ENCODE measurements at regions not wholly inside any gene's neighbourhood (a gene's known extent, or its start where the extent isn't known, plus 50 kb on each side); places are given as distances from the start of the nearest gene placed in this dataset.
"Not testable (repeated sequence)": the region's sequence is repeated elsewhere in the genome, so short reads cannot be mapped to it uniquely, and the experiment has no call there.

GRCh38 chr10:125407557-125407956 is 247.2 kb upstream of the CTBP2 start:
- H3K27ac ChIP-seq, result no peak overlapping the region
- no peaks in the 10 kb centered on the region for H3K9me3 ChIP-seq (ENCODE audit: low read depth, low read length)
- no peak overlapping the region for H3K4me3 ChIP-seq
- TF ChIP-seq FOXP2 (optimal IDR thresholded peaks at IDR 0.05; ENCODE audit: control extremely low read depth, extremely low read length, insufficient read depth) (no peak), EZH2 (IDR thresholded peaks at IDR 0.05) (no peak), POLR2AphosphoS5 (IDR thresholded peaks at IDR 0.05; ENCODE audit: borderline replicate concordance, low read depth, low read length) (no peak)
- no peak overlapping the region for H3K9ac ChIP-seq (ENCODE audit: insufficient read length)
- no peak for DNase-seq (ENCODE audit: low read depth, low spot score)
- no peaks in the 10 kb centered on the region for H3K36me3 ChIP-seq (ENCODE audit: insufficient read depth, low read length)

GRCh38 chr10:125407000-125407502 is 246.7 kb upstream of the CTBP2 start:
- no peaks in the 10 kb centered on the region for H3K36me3 ChIP-seq (ENCODE audit: insufficient read depth, low read length)
- no peak for DNase-seq (ENCODE audit: low read depth, low spot score)
- H3K9me3 ChIP-seq (ENCODE audit: low read depth, low read length), result no peaks in the 10 kb centered on the region
- no peak overlapping the region for H3K4me3 ChIP-seq
- H3K9ac ChIP-seq (ENCODE audit: insufficient read length), result no peak overlapping the region
- H3K27ac ChIP-seq, result no peak overlapping the region
- no peak for TF ChIP-seq EZH2 (IDR thresholded peaks at IDR 0.05)
- no peak for TF ChIP-seq POLR2AphosphoS5 (IDR thresholded peaks at IDR 0.05; ENCODE audit: borderline replicate concordance, low read depth, low read length)
- no peak for TF ChIP-seq FOXP2 (optimal IDR thresholded peaks at IDR 0.05; ENCODE audit: control extremely low read depth, extremely low read length, insufficient read depth)

- DNase-seq (ENCODE audit: low read depth, low spot score), result not testable (repeated sequence)
These were observed 244.5 kb upstream of the CTBP2 start for GRCh38 chr10:125404902-125405301.

GRCh38 chr10:125401462-125401861 is 241.1 kb upstream of the CTBP2 start:
- Histone ChIP-seq H3K27ac (no peak overlapping the region), H3K9ac (ENCODE audit: insufficient read length) (no peak overlapping the region), H3K4me3 (no peak overlapping the region), H3K9me3 (ENCODE audit: low read depth, low read length) (no peaks in the 10 kb centered on the region), H3K36me3 (ENCODE audit: insufficient read depth, low read length) (no peaks in the 10 kb centered on the region)
- TF ChIP-seq POLR2AphosphoS5 (IDR thresholded peaks at IDR 0.05; ENCODE audit: borderline replicate concordance, low read depth, low read length) (no peak), FOXP2 (optimal IDR thresholded peaks at IDR 0.05; ENCODE audit: control extremely low read depth, extremely low read length, insufficient read depth) (no peak), EZH2 (IDR thresholded peaks at IDR 0.05) (no peak)
- no peak for DNase-seq (ENCODE audit: low read depth, low spot score)

More at GRCh38 chr10:125404902-125405301, 244.5 kb upstream of the CTBP2 start:
- H3K9ac ChIP-seq (ENCODE audit: insufficient read length); H3K4me3 ChIP-seq; H3K9me3 ChIP-seq (ENCODE audit: low read depth, low read length); H3K36me3 ChIP-seq (ENCODE audit: insufficient read depth, low read length); H3K27ac ChIP-seq: not testable (repeated sequence)

GRCh38 chr10:125399289-125399688 is 238.9 kb upstream of the CTBP2 start:
- no peak for DNase-seq (ENCODE audit: low read depth, low spot score)
- TF ChIP-seq EZH2 (IDR thresholded peaks at IDR 0.05) (no peak), FOXP2 (optimal IDR thresholded peaks at IDR 0.05; ENCODE audit: control extremely low read depth, extremely low read length, insufficient read depth) (no peak), POLR2AphosphoS5 (IDR thresholded peaks at IDR 0.05; ENCODE audit: borderline replicate concordance, low read depth, low read length) (no peak)
- Histone ChIP-seq H3K36me3 (ENCODE audit: insufficient read depth, low read length) (no peaks in the 10 kb centered on the region), H3K9ac (ENCODE audit: insufficient read length) (no peak overlapping the region), H3K9me3 (ENCODE audit: low read depth, low read length) (no peaks in the 10 kb centered on the region), H3K4me3 (no peak overlapping the region), H3K27ac (no peak overlapping the region)

- TF ChIP-seq POLR2AphosphoS5 (IDR thresholded peaks at IDR 0.05; ENCODE audit: borderline replicate concordance, low read depth, low read length) (no peak), FOXP2 (optimal IDR thresholded peaks at IDR 0.05; ENCODE audit: control extremely low read depth, extremely low read length, insufficient read depth) (no peak), EZH2 (IDR thresholded peaks at IDR 0.05) (no peak)
These were observed 237.9 kb upstream of the CTBP2 start for GRCh38 chr10:125398270-125398669.

GRCh38 chr10:125397608-125398007 is 237.2 kb upstream of the CTBP2 start:
- no peaks in the 10 kb centered on the region for H3K36me3 ChIP-seq (ENCODE audit: insufficient read depth, low read length)
- no peak for TF ChIP-seq FOXP2 (optimal IDR thresholded peaks at IDR 0.05; ENCODE audit: control extremely low read depth, extremely low read length, insufficient read depth)
- no peak for TF ChIP-seq POLR2AphosphoS5 (IDR thresholded peaks at IDR 0.05; ENCODE audit: borderline replicate concordance, low read depth, low read length)
- TF ChIP-seq EZH2 (IDR thresholded peaks at IDR 0.05), result no peak
- no peak overlapping the region for H3K9ac ChIP-seq (ENCODE audit: insufficient read length)
- no peaks in the 10 kb centered on the region for H3K9me3 ChIP-seq (ENCODE audit: low read depth, low read length)
- no peak for DNase-seq (ENCODE audit: low read depth, low spot score)
- H3K27ac ChIP-seq, result no peak overlapping the region
- no peak overlapping the region for H3K4me3 ChIP-seq

More at GRCh38 chr10:125398270-125398669, 237.9 kb upstream of the CTBP2 start:
- no peak for DNase-seq (ENCODE audit: low read depth, low spot score)
- H3K9me3 ChIP-seq (ENCODE audit: low read depth, low read length), result no peaks in the 10 kb centered on the region
- no peak overlapping the region for H3K9ac ChIP-seq (ENCODE audit: insufficient read length)
- H3K36me3 ChIP-seq (ENCODE audit: insufficient read depth, low read length), result no peaks in the 10 kb centered on the region
- H3K4me3 ChIP-seq, result no peak overlapping the region
- no peak overlapping the region for H3K27ac ChIP-seq

GRCh38 chr10:125396676-125397075 is 236.3 kb upstream of the CTBP2 start:
- Histone ChIP-seq H3K27ac (no peak overlapping the region), H3K36me3 (ENCODE audit: insufficient read depth, low read length) (no peaks in the 10 kb centered on the region), H3K9me3 (ENCODE audit: low read depth, low read length) (no peaks in the 10 kb centered on the region), H3K4me3 (no peak overlapping the region), H3K9ac (ENCODE audit: insufficient read length) (no peak overlapping the region)
- no peak for DNase-seq (ENCODE audit: low read depth, low spot score)
- TF ChIP-seq POLR2AphosphoS5 (IDR thresholded peaks at IDR 0.05; ENCODE audit: borderline replicate concordance, low read depth, low read length) (no peak), EZH2 (IDR thresholded peaks at IDR 0.05) (no peak)

- TF ChIP-seq POLR2AphosphoS5 (IDR thresholded peaks at IDR 0.05; ENCODE audit: borderline replicate concordance, low read depth, low read length) (no peak), EZH2 (IDR thresholded peaks at IDR 0.05) (no peak), FOXP2 (optimal IDR thresholded peaks at IDR 0.05; ENCODE audit: control extremely low read depth, extremely low read length, insufficient read depth) (no peak)
- Histone ChIP-seq H3K36me3 (ENCODE audit: insufficient read depth, low read length) (no peaks in the 10 kb centered on the region), H3K9ac (ENCODE audit: insufficient read length) (peak overlapping the region; percentile 31), H3K4me3 (peak overlapping the region; percentile 42), H3K27ac (peak overlapping the region; percentile 90), H3K9me3 (ENCODE audit: low read depth, low read length) (no peaks in the 10 kb centered on the region)
- no peak for DNase-seq (ENCODE audit: low read depth, low spot score)
These were observed 232.2 kb upstream of the CTBP2 start for GRCh38 chr10:125392609-125393008.

Data from SK-N-MC (cell line).